ENCODE measurements at regions not wholly inside any gene's neighbourhood (a gene's known extent, or its start where the extent isn't known, plus 50 kb on each side); places are given as distances from the start of the nearest gene placed in this dataset.

DNA sequence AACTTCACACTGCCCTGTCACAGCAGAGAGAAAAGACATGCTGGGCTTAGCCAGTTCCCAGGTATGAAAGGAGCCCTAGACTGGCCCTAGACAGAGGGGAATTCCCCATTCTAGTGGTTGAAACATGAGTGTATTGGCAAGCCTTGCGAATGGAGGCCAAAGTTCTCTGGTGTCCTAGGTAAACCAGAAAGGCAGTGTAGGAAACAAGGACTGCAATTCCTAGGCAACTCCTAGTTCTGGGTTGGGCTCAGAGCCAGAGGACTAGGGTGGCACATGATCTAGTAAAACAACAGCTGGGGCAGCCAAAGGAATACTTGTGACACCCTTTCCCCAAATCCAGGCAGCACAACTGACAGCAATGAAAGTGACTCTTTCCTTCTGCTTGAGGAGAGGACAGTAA is 265.0 kb upstream of the EPHA7 start:
- DNase-seq (ENCODE audit: low spot score), result no peak
- no peak overlapping the region for H3K9ac ChIP-seq (ENCODE audit: low read depth in 1 of 2, low read length in 2 of 2)
- whole genome bisulfite sequencing, result 72% methylated on average over 1 of the region's 1 CpG
- no peak overlapping the region for H3K27ac ChIP-seq (ENCODE audit: low read depth in 1 of 2, low read length in 2 of 2)
- no peaks in the 10 kb centered on the region for H3K36me3 ChIP-seq (ENCODE audit: control insufficient read depth in 4 of 4, insufficient read depth in 3 of 4, low read depth in 1 of 4, low read length in 3 of 4)
- no peak for TF ChIP-seq JUND (IDR thresholded peaks at IDR 0.05)
- TF ChIP-seq, protein P1, sequence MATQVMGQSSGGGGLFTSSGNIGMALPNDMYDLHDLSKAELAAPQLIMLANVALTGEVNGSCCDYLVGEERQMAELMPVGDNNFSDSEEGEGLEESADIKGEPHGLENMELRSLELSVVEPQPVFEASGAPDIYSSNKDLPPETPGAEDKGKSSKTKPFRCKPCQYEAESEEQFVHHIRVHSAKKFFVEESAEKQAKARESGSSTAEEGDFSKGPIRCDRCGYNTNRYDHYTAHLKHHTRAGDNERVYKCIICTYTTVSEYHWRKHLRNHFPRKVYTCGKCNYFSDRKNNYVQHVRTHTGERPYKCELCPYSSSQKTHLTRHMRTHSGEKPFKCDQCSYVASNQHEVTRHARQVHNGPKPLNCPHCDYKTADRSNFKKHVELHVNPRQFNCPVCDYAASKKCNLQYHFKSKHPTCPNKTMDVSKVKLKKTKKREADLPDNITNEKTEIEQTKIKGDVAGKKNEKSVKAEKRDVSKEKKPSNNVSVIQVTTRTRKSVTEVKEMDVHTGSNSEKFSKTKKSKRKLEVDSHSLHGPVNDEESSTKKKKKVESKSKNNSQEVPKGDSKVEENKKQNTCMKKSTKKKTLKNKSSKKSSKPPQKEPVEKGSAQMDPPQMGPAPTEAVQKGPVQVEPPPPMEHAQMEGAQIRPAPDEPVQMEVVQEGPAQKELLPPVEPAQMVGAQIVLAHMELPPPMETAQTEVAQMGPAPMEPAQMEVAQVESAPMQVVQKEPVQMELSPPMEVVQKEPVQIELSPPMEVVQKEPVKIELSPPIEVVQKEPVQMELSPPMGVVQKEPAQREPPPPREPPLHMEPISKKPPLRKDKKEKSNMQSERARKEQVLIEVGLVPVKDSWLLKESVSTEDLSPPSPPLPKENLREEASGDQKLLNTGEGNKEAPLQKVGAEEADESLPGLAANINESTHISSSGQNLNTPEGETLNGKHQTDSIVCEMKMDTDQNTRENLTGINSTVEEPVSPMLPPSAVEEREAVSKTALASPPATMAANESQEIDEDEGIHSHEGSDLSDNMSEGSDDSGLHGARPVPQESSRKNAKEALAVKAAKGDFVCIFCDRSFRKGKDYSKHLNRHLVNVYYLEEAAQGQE (IDR thresholded peaks at IDR 0.05), result no peak
- no peak for TF ChIP-seq FOXA1 (IDR thresholded peaks at IDR 0.05)
- H3K4me1 ChIP-seq (ENCODE audit: control insufficient read depth in 4 of 4, insufficient read depth in 4 of 4, low read length in 3 of 4), result no peaks in the 10 kb centered on the region
- no peak overlapping the region for H3K4me3 ChIP-seq (ENCODE audit: low read depth in 1 of 3, low read length in 3 of 3)
- peaks cover 0 to 9% (median under 1%) of the 10 kb centered on the region in 4 donors for H3K9me3 ChIP-seq (ENCODE audit: control insufficient read depth in 4 of 4, low read length in 3 of 4)
- no peaks in the 10 kb centered on the region for H3K27me3 ChIP-seq (ENCODE audit: control insufficient read depth in 4 of 4, insufficient read depth in 4 of 4, low read length in 3 of 4)

DNA sequence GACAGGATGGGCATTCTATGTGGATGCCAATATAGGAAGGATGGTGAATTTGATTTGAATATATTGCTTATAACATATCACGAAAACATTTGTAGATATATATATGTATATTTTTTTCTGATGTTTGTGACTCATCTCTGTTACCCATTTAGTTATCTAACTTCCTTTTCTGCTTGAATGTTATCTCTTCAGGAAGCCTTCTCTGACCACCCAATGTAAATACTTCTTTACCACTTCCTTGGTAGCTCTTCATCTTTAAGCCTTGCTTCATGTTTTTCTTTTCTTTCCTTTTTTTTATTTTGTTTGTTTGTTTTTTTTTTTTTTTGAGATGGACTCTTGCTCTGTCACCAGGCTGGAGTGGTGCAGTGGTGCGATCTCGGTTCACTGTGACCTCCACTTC is 260.5 kb upstream of the EPHA7 start:
- TF ChIP-seq HNF4A (conservative IDR thresholded peaks at IDR 0.05) (no peak), YY1 (IDR thresholded peaks at IDR 0.05) (no peak)
- Histone ChIP-seq H3K4me3 (ENCODE audit: low read depth in 1 of 3, low read length in 3 of 3) (no peak overlapping the region), H3K9me3 (ENCODE audit: control insufficient read depth in 4 of 4, low read length in 3 of 4) (peaks cover 0 to 9% (median under 1%) of the 10 kb centered on the region in 4 donors), H3K9ac (ENCODE audit: low read depth in 1 of 2, low read length in 2 of 2) (no peak overlapping the region), H3K36me3 (ENCODE audit: control insufficient read depth in 4 of 4, insufficient read depth in 3 of 4, low read depth in 1 of 4, low read length in 3 of 4) (no peaks in the 10 kb centered on the region), H3K27ac (ENCODE audit: low read depth in 1 of 2, low read length in 2 of 2) (no peak overlapping the region), H3K27me3 (ENCODE audit: control insufficient read depth in 4 of 4, insufficient read depth in 4 of 4, low read length in 3 of 4) (no peaks in the 10 kb centered on the region), H3K4me1 (ENCODE audit: control insufficient read depth in 4 of 4, insufficient read depth in 4 of 4, low read length in 3 of 4) (no peaks in the 10 kb centered on the region)
- no peak for DNase-seq (ENCODE audit: low spot score)
- WGBS, result 67% methylated on average over 3 of the region's 3 CpGs

DNA sequence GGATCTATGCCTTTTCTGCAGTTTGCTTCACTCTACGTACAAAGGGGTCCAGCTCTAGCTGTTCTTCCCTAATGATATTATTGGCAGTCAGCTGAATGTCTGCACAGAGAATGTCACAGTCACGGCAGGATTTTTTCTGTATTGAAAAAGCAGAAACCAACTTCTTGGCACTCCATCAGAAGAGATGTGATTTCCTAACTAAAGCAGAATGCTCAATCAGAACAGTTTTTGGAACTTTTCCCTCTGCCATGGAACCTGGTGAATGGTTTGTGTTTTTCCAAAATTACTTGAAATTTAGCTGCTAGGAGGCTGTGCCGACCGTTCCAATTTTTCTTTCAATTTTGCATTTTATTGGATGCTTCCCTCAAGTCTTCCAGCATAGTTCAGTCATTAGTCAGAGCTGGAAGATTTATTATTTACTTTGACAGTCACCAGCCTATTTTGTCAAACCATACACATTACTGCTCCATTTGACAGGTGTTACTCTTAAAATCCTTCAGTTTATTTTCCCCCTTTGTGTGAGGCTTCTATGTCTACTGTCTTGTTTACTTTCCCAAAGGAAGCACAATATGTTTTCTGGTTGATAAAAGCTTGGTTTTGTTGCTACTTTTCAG is 259.6 kb upstream of the EPHA7 start:
- H3K27me3 ChIP-seq (ENCODE audit: control insufficient read depth in 4 of 4, insufficient read depth in 4 of 4, low read length in 3 of 4), result no peaks in the 10 kb centered on the region
- DNase-seq (ENCODE audit: low spot score), result no peak
- no peaks in the 10 kb centered on the region for H3K36me3 ChIP-seq (ENCODE audit: control insufficient read depth in 4 of 4, insufficient read depth in 3 of 4, low read depth in 1 of 4, low read length in 3 of 4)
- H3K9ac ChIP-seq (ENCODE audit: low read depth in 1 of 2, low read length in 2 of 2), result no peak overlapping the region
- no peaks in the 10 kb centered on the region for H3K4me1 ChIP-seq (ENCODE audit: control insufficient read depth in 4 of 4, insufficient read depth in 4 of 4, low read length in 3 of 4)
- H3K27ac ChIP-seq (ENCODE audit: low read depth in 1 of 2, low read length in 2 of 2), result no peak overlapping the region
- WGBS, result 57% methylated on average over 4 of the region's 4 CpGs
- no peak overlapping the region for H3K4me3 ChIP-seq (ENCODE audit: low read depth in 1 of 3, low read length in 3 of 3)
- peaks cover 0 to 2% (median 0%) of the 10 kb centered on the region in 4 donors for H3K9me3 ChIP-seq (ENCODE audit: control insufficient read depth in 4 of 4, low read length in 3 of 4)
- TF ChIP-seq, protein P1 (IDR thresholded peaks at IDR 0.05), result no peak
- no peak for TF ChIP-seq SP1 (IDR thresholded peaks at IDR 0.05)
- TF ChIP-seq, protein P2, sequence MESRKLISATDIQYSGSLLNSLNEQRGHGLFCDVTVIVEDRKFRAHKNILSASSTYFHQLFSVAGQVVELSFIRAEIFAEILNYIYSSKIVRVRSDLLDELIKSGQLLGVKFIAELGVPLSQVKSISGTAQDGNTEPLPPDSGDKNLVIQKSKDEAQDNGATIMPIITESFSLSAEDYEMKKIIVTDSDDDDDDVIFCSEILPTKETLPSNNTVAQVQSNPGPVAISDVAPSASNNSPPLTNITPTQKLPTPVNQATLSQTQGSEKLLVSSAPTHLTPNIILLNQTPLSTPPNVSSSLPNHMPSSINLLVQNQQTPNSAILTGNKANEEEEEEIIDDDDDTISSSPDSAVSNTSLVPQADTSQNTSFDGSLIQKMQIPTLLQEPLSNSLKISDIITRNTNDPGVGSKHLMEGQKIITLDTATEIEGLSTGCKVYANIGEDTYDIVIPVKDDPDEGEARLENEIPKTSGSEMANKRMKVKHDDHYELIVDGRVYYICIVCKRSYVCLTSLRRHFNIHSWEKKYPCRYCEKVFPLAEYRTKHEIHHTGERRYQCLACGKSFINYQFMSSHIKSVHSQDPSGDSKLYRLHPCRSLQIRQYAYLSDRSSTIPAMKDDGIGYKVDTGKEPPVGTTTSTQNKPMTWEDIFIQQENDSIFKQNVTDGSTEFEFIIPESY (IDR thresholded peaks at IDR 0.05), result no peak
- no peak for TF ChIP-seq RAD21 (IDR thresholded peaks at IDR 0.05)
- TF ChIP-seq NR2F2 (IDR thresholded peaks at IDR 0.05), result no peak
- TF ChIP-seq, protein P3, sequence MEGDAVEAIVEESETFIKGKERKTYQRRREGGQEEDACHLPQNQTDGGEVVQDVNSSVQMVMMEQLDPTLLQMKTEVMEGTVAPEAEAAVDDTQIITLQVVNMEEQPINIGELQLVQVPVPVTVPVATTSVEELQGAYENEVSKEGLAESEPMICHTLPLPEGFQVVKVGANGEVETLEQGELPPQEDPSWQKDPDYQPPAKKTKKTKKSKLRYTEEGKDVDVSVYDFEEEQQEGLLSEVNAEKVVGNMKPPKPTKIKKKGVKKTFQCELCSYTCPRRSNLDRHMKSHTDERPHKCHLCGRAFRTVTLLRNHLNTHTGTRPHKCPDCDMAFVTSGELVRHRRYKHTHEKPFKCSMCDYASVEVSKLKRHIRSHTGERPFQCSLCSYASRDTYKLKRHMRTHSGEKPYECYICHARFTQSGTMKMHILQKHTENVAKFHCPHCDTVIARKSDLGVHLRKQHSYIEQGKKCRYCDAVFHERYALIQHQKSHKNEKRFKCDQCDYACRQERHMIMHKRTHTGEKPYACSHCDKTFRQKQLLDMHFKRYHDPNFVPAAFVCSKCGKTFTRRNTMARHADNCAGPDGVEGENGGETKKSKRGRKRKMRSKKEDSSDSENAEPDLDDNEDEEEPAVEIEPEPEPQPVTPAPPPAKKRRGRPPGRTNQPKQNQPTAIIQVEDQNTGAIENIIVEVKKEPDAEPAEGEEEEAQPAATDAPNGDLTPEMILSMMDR (IDR thresholded peaks at IDR 0.05; ENCODE audit: low read depth, low read length, missing input control), result no peak
- TF ChIP-seq GABPA (IDR thresholded peaks at IDR 0.05 in 1 of 2, conservative IDR thresholded peaks at IDR 0.05 in 1 of 2), result no peak
- TF ChIP-seq FOXA1 (IDR thresholded peaks at IDR 0.05), result no peak
- TF ChIP-seq, protein P4, sequence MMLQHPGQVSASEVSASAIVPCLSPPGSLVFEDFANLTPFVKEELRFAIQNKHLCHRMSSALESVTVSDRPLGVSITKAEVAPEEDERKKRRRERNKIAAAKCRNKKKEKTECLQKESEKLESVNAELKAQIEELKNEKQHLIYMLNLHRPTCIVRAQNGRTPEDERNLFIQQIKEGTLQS (IDR thresholded peaks at IDR 0.05), result no peak
- TF ChIP-seq EGR1 (IDR thresholded peaks at IDR 0.05; ENCODE audit: low read depth in 2 of 2), result no peak
- TF ChIP-seq HNF4G (IDR thresholded peaks at IDR 0.05), result no peak
- no peak for TF ChIP-seq JUND (IDR thresholded peaks at IDR 0.05)
- no peak for TF ChIP-seq FOXA2 (IDR thresholded peaks at IDR 0.05)
- TF ChIP-seq YY1 (IDR thresholded peaks at IDR 0.05), result no peak
- TF ChIP-seq, protein P5, sequence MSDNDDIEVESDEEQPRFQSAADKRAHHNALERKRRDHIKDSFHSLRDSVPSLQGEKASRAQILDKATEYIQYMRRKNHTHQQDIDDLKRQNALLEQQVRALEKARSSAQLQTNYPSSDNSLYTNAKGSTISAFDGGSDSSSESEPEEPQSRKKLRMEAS (IDR thresholded peaks at IDR 0.05), result no peak
- TF ChIP-seq RXRA (IDR thresholded peaks at IDR 0.05), result no peak
